H9 (cell line): ENCODE measurements at regions not wholly inside any gene's neighbourhood (a gene's known extent, or its start where the extent isn't known, plus 50 kb on each side); places are given as distances from the start of the nearest gene placed in this dataset.

Experiments
- DNase-seq: peaks from one replicate; pipeline ENCODE4 v3.0.0-alpha.2; 2017
- H2AFZ ChIP-seq: one replicate; pipeline ENCODE4 v1.6.1; 2013; ENCODE audit warnings: mild to moderate bottlenecking, low read length, control low read depth, moderate library complexity
- H2AK5ac ChIP-seq: 2 replicates; pipeline ENCODE4 v1.6.1; 2013; ENCODE audit warnings: low read length, control low read depth, mixed read lengths; ENCODE audit not compliant: insufficient read length
- H2BK120ac ChIP-seq: one replicate; pipeline ENCODE4 v1.6.1; 2013; ENCODE audit warnings: low read depth, mild to moderate bottlenecking, low read length, control low read depth, inconsistent platforms; ENCODE audit not compliant: poor library complexity, severe bottlenecking
- H2BK12ac ChIP-seq: 2 replicates; pipeline ENCODE4 v1.6.1; 2013; ENCODE audit warnings: low read length, control low read depth, mixed read lengths, low read depth; ENCODE audit not compliant: insufficient read length
- H2BK15ac ChIP-seq: 2 replicates; pipeline ENCODE4 v1.6.1; 2013; ENCODE audit warnings: low read depth, low read length, control low read depth
- H2BK20ac ChIP-seq: one replicate; pipeline ENCODE4 v1.6.1; 2013; ENCODE audit warnings: low read depth, mild to moderate bottlenecking, low read length, control low read depth, inconsistent platforms; ENCODE audit not compliant: poor library complexity, severe bottlenecking
- H2BK5ac ChIP-seq: 2 replicates; pipeline ENCODE4 v1.6.1; 2013; ENCODE audit warnings: low read length, control low read depth, mixed read lengths; ENCODE audit not compliant: insufficient read length
- H3K14ac ChIP-seq: 2 replicates; pipeline ENCODE4 v1.6.1; 2013; ENCODE audit warnings: low read length, control low read depth; ENCODE audit not compliant: insufficient read depth
- H3K18ac ChIP-seq: 2 replicates; pipeline ENCODE4 v1.6.1; 2013; ENCODE audit warnings: low read depth, mild to moderate bottlenecking, mixed read lengths, low read length, control low read depth; ENCODE audit not compliant: insufficient read length
- H3K23ac ChIP-seq: 2 replicates; pipeline ENCODE4 v1.6.1; 2013; ENCODE audit warnings: low read length, control low read depth, mixed read lengths, low read depth; ENCODE audit not compliant: insufficient read length
- H3K23me2 ChIP-seq: 2 replicates; pipeline ENCODE4 v1.6.1; 2013; ENCODE audit warnings: low read depth, mild to moderate bottlenecking, mixed read lengths, low read length, control low read depth; ENCODE audit not compliant: insufficient read length, poor library complexity, severe bottlenecking
- H3K27ac ChIP-seq: 2 replicates; pipeline ENCODE4 v1.5.1; 2013; ENCODE audit warnings: low read length, control low read depth, mixed read lengths, low read depth; ENCODE audit not compliant: insufficient read length
- H3K27me3 ChIP-seq: 2 replicates; pipeline ENCODE4 v1.6.1; 2013; ENCODE audit warnings: low read length, control low read depth, inconsistent platforms; ENCODE audit not compliant: insufficient read depth
- H3K4ac ChIP-seq: 2 replicates; pipeline ENCODE4 v1.6.1; 2013; ENCODE audit warnings: low read depth, mild to moderate bottlenecking, control low read depth, inconsistent platforms, low read length, moderate library complexity
- H3K4me1 ChIP-seq: 2 replicates; pipeline ENCODE4 v1.6.1; 2013; ENCODE audit warnings: low read length, control low read depth, inconsistent platforms; ENCODE audit not compliant: insufficient read depth
- H3K4me2 ChIP-seq: 2 replicates; pipeline ENCODE4 v1.6.1; 2013; ENCODE audit warnings: low read length, control low read depth, mixed read lengths; ENCODE audit not compliant: insufficient read length, insufficient read depth
- H3K56ac ChIP-seq: 2 replicates; pipeline ENCODE4 v1.6.1; 2013; ENCODE audit warnings: low read depth, mild to moderate bottlenecking, mixed read lengths, low read length, control low read depth; ENCODE audit not compliant: insufficient read length
- H3K79me1 ChIP-seq: 2 replicates; pipeline ENCODE4 v1.6.1; 2013; ENCODE audit warnings: low read depth, mild to moderate bottlenecking, moderate library complexity, low read length, control low read depth, inconsistent platforms; ENCODE audit not compliant: insufficient read depth, poor library complexity, severe bottlenecking
- H3K79me2 ChIP-seq: 2 replicates; pipeline ENCODE4 v1.6.1; 2013; ENCODE audit warnings: low read length, control low read depth, inconsistent platforms; ENCODE audit not compliant: insufficient read depth
- H3K9ac ChIP-seq: 2 replicates; pipeline ENCODE4 v1.6.1; 2013; ENCODE audit warnings: low read length, control low read depth, mixed read lengths; ENCODE audit not compliant: insufficient read length; ENCODE audit errors: extremely low read depth
- H3K9me3 ChIP-seq: one replicate; pipeline ENCODE4 v1.6.1; 2013; ENCODE audit warnings: low read depth, low read length, inconsistent platforms; ENCODE audit not compliant: control insufficient read depth
- H3T11ph ChIP-seq: one replicate; pipeline ENCODE4 v1.6.1; 2013; ENCODE audit warnings: mild to moderate bottlenecking, low read length, control low read depth, inconsistent platforms
- H4K20me1 ChIP-seq: one replicate; pipeline ENCODE4 v1.6.1; 2013; ENCODE audit not compliant: control insufficient read depth, insufficient read length, insufficient read depth
- H4K5ac ChIP-seq: 2 replicates; pipeline ENCODE4 v1.6.1; 2013; ENCODE audit warnings: low read depth, mild to moderate bottlenecking, mixed read lengths, low read length, control low read depth; ENCODE audit not compliant: insufficient read length
- H4K8ac ChIP-seq: replicated peaks from 2 replicates; pipeline ENCODE4 v1.6.1; 2013; ENCODE audit warnings: low read length, control low read depth, mixed read lengths, low read depth; ENCODE audit not compliant: insufficient read length
- H4K91ac ChIP-seq: 2 replicates; pipeline ENCODE4 v1.6.1; 2013; ENCODE audit warnings: low read depth, mild to moderate bottlenecking, moderate library complexity, mixed read lengths, low read length, control low read depth; ENCODE audit not compliant: insufficient read length
- H3K27ac Mint-ChIP-seq, 3 experiments: 2 replicates in 2 of 3; 3 replicates in 1 of 3; pipeline ENCODE4 v1.8.0; 2020 to 2021; ENCODE audit warnings: mixed read lengths in 3 of 3, mild to moderate bottlenecking in 1 of 3, moderate library complexity in 1 of 3
- H3K27me3 Mint-ChIP-seq: 2 replicates; pipeline ENCODE4 v1.8.0; 2021; ENCODE audit warnings: low read depth, mild to moderate bottlenecking, moderate library complexity, mixed read lengths
- H3K36me3 Mint-ChIP-seq, 3 experiments: 2 replicates in 2 of 3; 3 replicates in 1 of 3; pipeline ENCODE4 v1.8.0; 2020 to 2021; ENCODE audit warnings: low read depth in 3 of 3, mixed read lengths in 3 of 3; ENCODE audit not compliant: insufficient read depth in 1 of 3
- H3K4me1 Mint-ChIP-seq, 2 experiments: 2 replicates each; pipeline ENCODE4 v1.8.0; 2020; ENCODE audit warnings: mixed read lengths in 2 of 2
- H3K4me3 Mint-ChIP-seq, 2 experiments: 2 replicates in 1 of 2; 3 replicates in 1 of 2; pipeline ENCODE4 v1.8.0; 2020 to 2021; ENCODE audit warnings: mild to moderate bottlenecking in 2 of 2, mixed read lengths in 2 of 2, moderate library complexity in 1 of 2
- H3K9me3 Mint-ChIP-seq, 2 experiments: 2 replicates in 1 of 2; 3 replicates in 1 of 2; pipeline ENCODE4 v1.8.0; 2020; ENCODE audit warnings: mild to moderate bottlenecking in 2 of 2, mixed read lengths in 2 of 2, moderate library complexity in 1 of 2
- CTCF ChIP-seq: fragments of 200-600 bp; sonication (generic); conservative IDR thresholded peaks from 3 replicates; pipeline ENCODE4 v1.8.0; 2021; ENCODE audit warnings: antibody characterized with exemption, mild to moderate bottlenecking
- WGBS: extraction: QIAGEN DNeasy Blood & Tissue Kit; methylation state at CpG from one replicate; pipeline ENCODE4 v1.1.7; 2013; ENCODE audit warnings: missing lambda C conversion rate, low lambda C conversion rate, mixed read lengths; ENCODE audit not compliant: insufficient read length; ENCODE audit errors: extremely low coverage; 5-methylcytosine and 5-hydroxymethylcytosine counted together

- Histone ChIP-seq H3T11ph (no peak overlapping the region), H4K5ac (no peak overlapping the region), H3K79me2 (no peaks in the 10 kb centered on the region), H4K20me1 (no peaks in the 10 kb centered on the region), H3K4ac (no peak overlapping the region), H2AK5ac (no peak overlapping the region), H3K79me1 (no peaks in the 10 kb centered on the region), H3K9me3 (no peaks in the 10 kb centered on the region), H3K4me2 (no peak overlapping the region), H3K23me2 (no peaks in the 10 kb centered on the region), H2BK20ac (no peak overlapping the region), H3K18ac (no peak overlapping the region), H2BK12ac (no peak overlapping the region), H3K4me1 (no peaks in the 10 kb centered on the region), H3K14ac (no peak overlapping the region), H2BK5ac (no peak overlapping the region), H2BK15ac (no peak overlapping the region), H3K9ac (no peak overlapping the region), H2AFZ (no peak overlapping the region), H4K8ac (no peak overlapping the region), H3K27ac (no peak overlapping the region), H3K27me3 (no peaks in the 10 kb centered on the region), H3K23ac (no peak overlapping the region), H4K91ac (no peak overlapping the region), H2BK120ac (no peak overlapping the region), H3K56ac (no peak overlapping the region)
- Mint-ChIP-seq H3K9me3 (no peaks in the 10 kb centered on the region), H3K4me3 (no peak overlapping the region), H3K27ac (no peak overlapping the region), H3K27me3 (no peaks in the 10 kb centered on the region), H3K36me3 (no peaks in the 10 kb centered on the region), H3K4me1 (peaks cover 19 to 20% of the 10 kb centered on the region in 2 experiments)
- DNase-seq: no peak
- no peak for TF ChIP-seq CTCF
- no CpG with 5 or more reads among the region's 1 CpG for WGBS
These were observed 1942.4 kb upstream of the WWC1 start for GRCh38 chr5:166349046-166349445.
